ENCODE measurements at regions not wholly inside any gene's neighbourhood (a gene's known extent, or its start where the extent isn't known, plus 50 kb on each side); places are given as distances from the start of the nearest gene placed in this dataset.

DNA sequence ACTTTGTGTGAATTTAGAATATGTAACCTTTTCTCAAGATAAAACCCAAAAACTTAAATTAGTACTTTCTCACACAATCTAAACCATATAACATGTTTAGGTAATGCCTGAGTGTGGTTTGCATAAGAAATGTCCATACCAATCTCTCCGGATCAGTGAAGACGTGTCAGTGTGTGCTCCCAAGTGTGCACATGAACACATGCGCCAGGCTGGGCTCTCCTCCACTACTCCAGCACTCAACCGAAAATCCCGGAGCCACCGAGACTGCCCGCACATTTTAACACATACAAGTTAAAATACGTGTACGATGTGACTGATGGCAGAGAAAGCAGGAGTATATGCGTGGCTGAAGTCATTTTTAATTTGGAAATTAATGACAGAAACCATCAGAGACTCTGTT, 658.4 kb downstream of the EFNA5 start:
- FAIRE-seq, result no peak
- intact Hi-C loops (cut with micrococcal nuclease) (no loop called here), dilution Hi-C loops (cut with MboI; ENCODE audit: extremely low pct_ligation_motif_present, low sequenced_read_pairs) (no loop called here)
- TF ChIP-seq, protein P1, sequence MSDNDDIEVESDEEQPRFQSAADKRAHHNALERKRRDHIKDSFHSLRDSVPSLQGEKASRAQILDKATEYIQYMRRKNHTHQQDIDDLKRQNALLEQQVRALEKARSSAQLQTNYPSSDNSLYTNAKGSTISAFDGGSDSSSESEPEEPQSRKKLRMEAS (IDR thresholded peaks at IDR 0.05; ENCODE audit: insufficient read depth, insufficient read length), result no peak
- TF ChIP-seq JUN (IDR thresholded peaks at IDR 0.05; ENCODE audit: borderline replicate concordance, insufficient read depth, insufficient read length, low read depth) (no peak), CTCF (IDR thresholded peaks at IDR 0.05; ENCODE audit: extremely low read depth in 1 of 2, insufficient read depth in 1 of 2, low read depth in 1 of 2, low read length in 2 of 2) (no peak), FOS (IDR thresholded peaks at IDR 0.05; ENCODE audit: borderline replicate concordance, insufficient read depth, low read length) (no peak), GATA2 (IDR thresholded peaks at IDR 0.05; ENCODE audit: insufficient read depth, insufficient read length, low read depth, low read length) (no peak), POLR2AphosphoS5 (IDR thresholded peaks at IDR 0.05; ENCODE audit: insufficient read depth, low read depth, low read length) (no peak), EZH2 (IDR thresholded peaks at IDR 0.05; ENCODE audit: borderline replicate concordance, low read depth, low read length, severe bottlenecking) (no peak), MYC (IDR thresholded peaks at IDR 0.05; ENCODE audit: low read depth, low read length) (no peak), POLR2A (IDR thresholded peaks at IDR 0.05; ENCODE audit: low read depth, low read length) (no peak)
- H4K20me1 ChIP-seq (replicated peaks; ENCODE audit: control insufficient read depth, extremely low read depth, insufficient read depth, low read length), result no peaks in the 10 kb centered on the region
- H3K27me3 ChIP-seq (ENCODE audit: control insufficient read depth in 2 of 2, insufficient read depth in 2 of 2, low read length in 2 of 2), result no peaks in the 10 kb centered on the region
- no peak overlapping the region for H3K4me2 ChIP-seq (ENCODE audit: insufficient read depth, low read length)
- ChIA-PET CTCF (no interaction called here), POLR2A (no interaction called here)
- no peaks in the 10 kb centered on the region for H3K9me3 ChIP-seq (replicated peaks; ENCODE audit: control insufficient read depth, insufficient read depth, low read length)
- H3K36me3 ChIP-seq (ENCODE audit: control insufficient read depth in 2 of 2, extremely low read depth in 1 of 2, insufficient read depth in 2 of 2, low read length in 2 of 2), result no peaks in the 10 kb centered on the region
- H3K9ac ChIP-seq (replicated peaks; ENCODE audit: extremely low read depth, insufficient read depth, low read length), result no peak overlapping the region
- H3K4me3 ChIP-seq (replicated peaks in 1 of 3; ENCODE audit: insufficient read depth in 1 of 3, low read depth in 1 of 3, low read length in 3 of 3), result no peak overlapping the region
- no peaks in the 10 kb centered on the region for H3K9me1 ChIP-seq (replicated peaks; ENCODE audit: control insufficient read depth, extremely low read depth, insufficient read depth, low read length)
- no peak for DNase-seq (ENCODE audit: low read depth, low spot score)
- H3K27ac ChIP-seq (ENCODE audit: insufficient read depth, low read depth, low read length), result no peak overlapping the region
- H3K79me2 ChIP-seq (ENCODE audit: control insufficient read depth, insufficient read depth, low read length), result no peaks in the 10 kb centered on the region
- no peaks in the 10 kb centered on the region for H3K4me1 ChIP-seq (ENCODE audit: control insufficient read depth, extremely low read depth, insufficient read depth, low read length)
- no TSS peak for BruUV-seq (replicated peaks)
- no peak overlapping the region for H2AFZ ChIP-seq (ENCODE audit: low read depth, low read length)

All from endothelial cell of umbilical vein (primary cell).